ENCODE measurements at regions not wholly inside any gene's neighbourhood (a gene's known extent, or its start where the extent isn't known, plus 50 kb on each side); places are given as distances from the start of the nearest gene placed in this dataset.

GRCh38 chr14:89660166-89660565 is 243.1 kb upstream of the FOXN3 start:
- DNase-seq, result no peak

- DNase-seq, result no peak
Observed at GRCh38 chr14:89658977-89659670, 242.1 kb upstream of the FOXN3 start.

- no peak for DNase-seq
Observed at GRCh38 chr14:89657014-89657413, 240.0 kb upstream of the FOXN3 start.

GRCh38 chr14:89654998-89655397 is 238.0 kb upstream of the FOXN3 start:
- no peak for DNase-seq

GRCh38 chr14:89652352-89652751 is 235.3 kb upstream of the FOXN3 start:
- no peak for DNase-seq

- DNase-seq, result no peak
Observed at GRCh38 chr14:89651805-89652204, 234.8 kb upstream of the FOXN3 start.

GRCh38 chr14:89650077-89650978 is 233.3 kb upstream of the FOXN3 start:
- DNase-seq, result peak in 1 of 2 donors; percentile 16

- no peak for DNase-seq
Observed at GRCh38 chr14:89649451-89650075, 232.5 kb upstream of the FOXN3 start.

- no peak for DNase-seq
Observed at GRCh38 chr14:89648924-89649323, 231.9 kb upstream of the FOXN3 start.

GRCh38 chr14:89648510-89648909 is 231.5 kb upstream of the FOXN3 start:
- DNase-seq, result no peak

GRCh38 chr14:89646971-89647370 is 229.9 kb upstream of the FOXN3 start:
- DNase-seq, result no peak

GRCh38 chr14:89644641-89645040 is 227.6 kb upstream of the FOXN3 start:
- no peak for DNase-seq

- DNase-seq, result no peak
Observed at GRCh38 chr14:89641495-89642175, 224.6 kb upstream of the FOXN3 start.

GRCh38 chr14:89640141-89640540 is 223.1 kb upstream of the FOXN3 start:
- no peak for DNase-seq

- DNase-seq, result no peak
Observed at GRCh38 chr14:89639687-89640086, 222.7 kb upstream of the FOXN3 start.

- DNase-seq, result no peak
Observed at GRCh38 chr14:89638891-89639290, 221.9 kb upstream of the FOXN3 start.

GRCh38 chr14:89637581-89637980 is 220.5 kb upstream of the FOXN3 start:
- no peak for DNase-seq

- DNase-seq, result no peak
Observed at GRCh38 chr14:89635615-89636014, 218.6 kb upstream of the FOXN3 start.

GRCh38 chr14:89634037-89634436 is 217.0 kb upstream of the FOXN3 start:
- no peak for DNase-seq

GRCh38 chr14:89630101-89630829 is 213.2 kb upstream of the FOXN3 start:
- DNase-seq, result no peak

- DNase-seq, result peak in 1 of 2 donors; percentile 7
Observed at GRCh38 chr14:89629383-89629782, 212.3 kb upstream of the FOXN3 start.

GRCh38 chr14:89628521-89628920 is 211.5 kb upstream of the FOXN3 start:
- DNase-seq, result no peak

All from inflammatory macrophage (primary cell).